KOPT-K1 (cell line): ENCODE measurements at regions not wholly inside any gene's neighbourhood (a gene's known extent, or its start where the extent isn't known, plus 50 kb on each side); places are given as distances from the start of the nearest gene placed in this dataset.
"Not testable (repeated sequence)": the region's sequence is repeated elsewhere in the genome, so short reads cannot be mapped to it uniquely, and the experiment has no call there.

ENCODE experiments used
- H3K27ac ChIP-seq: fragments of 200-600 bp; sonication (generic); 2 replicates; pipeline ENCODE4 v1.5.1; 2016; ENCODE audit warnings: antibody characterized with exemption, mild to moderate bottlenecking, low read depth, low read length; ENCODE audit not compliant: poor library complexity, severe bottlenecking
- H3K36me3 ChIP-seq: fragments of 200-600 bp; sonication (generic); 2 replicates; pipeline ENCODE4 v1.5.1; 2017; ENCODE audit warnings: antibody characterized with exemption, mild to moderate bottlenecking, low read length, moderate library complexity; ENCODE audit not compliant: insufficient read depth
- H3K9me3 ChIP-seq: fragments of 200-600 bp; sonication (generic); 2 replicates; pipeline ENCODE4 v1.5.1; 2017; ENCODE audit warnings: antibody characterized with exemption, low read length, mild to moderate bottlenecking; ENCODE audit not compliant: insufficient read depth, poor library complexity, severe bottlenecking

GRCh38 chr14:49031710-49032109 lies 554.5 kb downstream of the RPS29 start:
- not testable (repeated sequence) for H3K9me3 ChIP-seq, H3K36me3 ChIP-seq, H3K27ac ChIP-seq

DNA sequence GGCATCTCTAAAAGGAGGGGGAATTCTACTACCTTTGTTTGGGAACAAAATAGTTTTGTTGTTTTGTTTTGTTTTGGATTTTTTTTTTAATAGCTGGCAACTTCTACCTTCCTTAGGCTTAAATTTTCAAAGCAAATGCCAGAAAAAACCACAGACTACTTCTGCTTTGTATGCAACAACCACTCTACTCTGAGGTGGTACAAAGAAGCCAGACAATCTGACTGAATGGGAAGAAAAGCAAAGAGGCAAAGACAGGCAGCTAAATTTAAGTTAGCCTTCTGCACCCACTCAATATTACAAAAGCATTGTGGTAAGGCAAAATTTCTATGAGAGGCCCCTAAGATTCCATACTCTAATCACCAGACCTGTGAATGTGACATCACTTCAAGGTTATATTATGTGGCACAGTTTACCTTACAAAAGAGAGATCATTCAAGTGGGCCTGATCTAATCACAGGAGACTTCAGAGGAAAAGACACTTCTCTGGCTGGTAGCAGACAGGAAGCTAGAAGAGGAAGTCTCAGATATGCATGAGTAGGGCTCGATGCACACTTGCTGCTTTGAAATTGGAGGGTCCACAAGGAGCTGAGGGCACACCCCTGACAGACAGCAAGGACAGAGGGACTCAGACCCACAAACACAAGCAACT lies 566.6 kb downstream of the RPS29 start:
- no peaks in the 10 kb centered on the region for H3K36me3 ChIP-seq
- no peak overlapping the region for H3K27ac ChIP-seq
- no peaks in the 10 kb centered on the region for H3K9me3 ChIP-seq

DNA sequence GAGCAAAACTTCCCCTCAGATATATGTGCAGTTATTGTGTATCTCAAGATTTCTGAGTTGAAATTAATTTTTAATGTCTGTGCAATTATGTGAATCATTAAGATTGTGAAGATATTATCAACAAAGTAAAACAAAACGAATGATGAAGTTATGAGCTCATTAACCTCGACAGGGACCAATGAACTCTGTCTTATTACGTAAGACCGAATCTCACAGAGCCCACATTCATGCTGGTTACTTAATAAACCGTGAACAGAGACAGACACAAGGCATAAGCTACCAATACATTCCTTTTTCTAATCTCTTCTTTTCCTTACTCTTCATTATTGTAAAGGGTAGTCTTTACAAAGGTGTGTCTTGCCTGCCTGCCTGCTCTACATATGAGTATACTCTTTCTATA lies 568.7 kb downstream of the RPS29 start:
- H3K27ac ChIP-seq: no peak overlapping the region
- no peaks in the 10 kb centered on the region for H3K9me3 ChIP-seq
- no peaks in the 10 kb centered on the region for H3K36me3 ChIP-seq

GRCh38 chr14:49016381-49016780 lies 569.8 kb downstream of the RPS29 start:
- Histone ChIP-seq H3K36me3 (no peaks in the 10 kb centered on the region), H3K27ac (no peak overlapping the region), H3K9me3 (no peaks in the 10 kb centered on the region)

GRCh38 chr14:49014476-49014875 lies 571.7 kb downstream of the RPS29 start:
- Histone ChIP-seq H3K36me3 (no peaks in the 10 kb centered on the region), H3K9me3 (no peaks in the 10 kb centered on the region), H3K27ac (no peak overlapping the region)

GRCh38 chr14:49008363-49008762 lies 577.8 kb downstream of the RPS29 start:
- no peak overlapping the region for H3K27ac ChIP-seq
- H3K36me3 ChIP-seq: no peaks in the 10 kb centered on the region
- H3K9me3 ChIP-seq: no peaks in the 10 kb centered on the region

GRCh38 chr14:48991141-48991540 lies 595.0 kb downstream of the RPS29 start:
- H3K27ac ChIP-seq: no peak overlapping the region
- H3K36me3 ChIP-seq: no peaks in the 10 kb centered on the region
- no peaks in the 10 kb centered on the region for H3K9me3 ChIP-seq

DNA sequence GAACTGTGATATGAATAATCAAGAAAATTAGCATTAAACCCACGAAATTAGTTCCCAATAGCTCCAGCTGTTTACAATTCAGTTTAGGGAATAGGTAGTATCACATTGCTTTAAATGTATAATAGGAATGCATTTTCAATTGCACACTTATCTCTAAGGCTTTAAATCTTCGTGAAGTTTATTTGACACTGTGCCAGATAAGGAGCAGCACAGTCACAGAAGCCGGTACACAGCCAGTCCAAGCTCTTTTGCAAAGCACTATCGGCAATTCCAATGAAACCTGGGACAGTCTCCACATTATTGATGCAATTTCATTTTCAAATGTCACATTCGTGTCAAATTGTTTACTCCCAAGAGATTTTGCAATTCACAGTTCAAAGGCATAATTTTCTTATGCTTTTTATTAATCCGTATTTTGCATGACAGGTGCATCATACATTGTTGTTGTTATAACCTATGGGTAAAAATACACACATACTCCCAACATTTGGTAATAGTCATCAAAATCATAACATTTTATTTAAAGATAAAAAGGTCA lies 602.8 kb downstream of the RPS29 start:
- no peaks in the 10 kb centered on the region for H3K9me3 ChIP-seq
- H3K27ac ChIP-seq: no peak overlapping the region
- H3K36me3 ChIP-seq: no peaks in the 10 kb centered on the region

DNA sequence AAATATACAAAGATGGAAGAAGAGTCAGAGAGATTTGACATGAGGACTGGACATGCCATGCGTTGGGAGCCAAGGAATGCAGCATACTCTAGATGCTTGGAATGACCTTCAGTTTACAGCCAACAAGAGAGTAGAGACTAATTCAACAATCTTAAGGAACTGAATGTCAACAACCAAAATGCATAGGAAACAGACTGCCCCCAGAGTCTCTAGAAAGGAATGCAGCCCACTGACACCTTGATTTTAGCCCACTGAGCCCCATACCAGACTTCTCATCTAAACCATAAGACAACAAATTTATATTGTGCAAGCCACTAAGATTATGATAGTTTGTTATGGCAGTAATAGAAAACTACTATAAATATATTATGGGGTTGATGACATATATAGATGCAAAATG lies 611.2 kb downstream of the RPS29 start:
- Histone ChIP-seq H3K36me3 (no peaks in the 10 kb centered on the region), H3K9me3 (no peaks in the 10 kb centered on the region)

DNA sequence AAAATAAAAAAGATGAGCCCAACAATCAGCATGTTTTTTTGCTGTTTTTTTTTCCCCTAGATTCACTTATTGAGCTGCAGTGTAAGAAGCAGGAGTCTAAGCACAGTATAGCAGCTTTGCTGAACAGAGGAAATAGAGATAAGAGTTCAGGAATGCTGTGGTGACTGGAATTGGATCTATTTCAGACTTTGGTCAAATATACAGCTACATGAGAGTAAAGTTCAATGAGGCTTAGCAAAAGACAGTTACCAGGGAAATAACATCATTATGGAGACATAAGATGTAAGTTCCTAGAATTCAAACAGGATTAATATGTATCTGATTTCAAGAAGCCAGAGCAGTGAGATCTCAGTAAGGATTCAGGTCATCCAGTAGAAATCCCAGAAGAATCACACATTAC lies 613.0 kb downstream of the RPS29 start:
- H3K9me3 ChIP-seq: no peaks in the 10 kb centered on the region
- no peak overlapping the region for H3K27ac ChIP-seq
- no peaks in the 10 kb centered on the region for H3K36me3 ChIP-seq

More for the DNA sequence above, 611.2 kb downstream of the RPS29 start:
- no peak overlapping the region for H3K27ac ChIP-seq

- no peak overlapping the region for H3K27ac ChIP-seq
Measured at GRCh38 chr14:48970943-48971342, 615.2 kb downstream of the RPS29 start.

DNA sequence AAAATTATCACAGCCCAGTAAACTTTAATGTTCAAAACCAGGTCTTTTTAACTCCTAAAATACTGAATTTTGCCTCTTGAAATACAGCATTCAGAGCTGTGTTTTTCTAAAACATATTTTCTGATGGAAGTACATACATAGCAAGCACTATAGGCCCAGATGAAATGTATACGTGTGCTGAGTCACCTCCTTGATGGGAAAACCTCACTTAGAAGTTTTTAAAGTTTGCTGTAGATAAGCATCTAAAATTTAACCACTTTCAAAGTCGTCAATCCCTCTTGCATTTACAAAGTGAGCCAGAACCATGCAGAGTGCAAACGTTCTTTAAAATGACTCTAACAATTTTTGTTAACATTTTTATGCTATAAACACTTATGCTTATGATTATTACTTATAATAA lies 618.8 kb downstream of the RPS29 start:
- Histone ChIP-seq H3K36me3 (no peaks in the 10 kb centered on the region), H3K27ac (no peak overlapping the region), H3K9me3 (no peaks in the 10 kb centered on the region)

More at GRCh38 chr14:48970943-48971342, 615.2 kb downstream of the RPS29 start:
- Histone ChIP-seq H3K36me3 (no peaks in the 10 kb centered on the region), H3K9me3 (no peaks in the 10 kb centered on the region)

DNA sequence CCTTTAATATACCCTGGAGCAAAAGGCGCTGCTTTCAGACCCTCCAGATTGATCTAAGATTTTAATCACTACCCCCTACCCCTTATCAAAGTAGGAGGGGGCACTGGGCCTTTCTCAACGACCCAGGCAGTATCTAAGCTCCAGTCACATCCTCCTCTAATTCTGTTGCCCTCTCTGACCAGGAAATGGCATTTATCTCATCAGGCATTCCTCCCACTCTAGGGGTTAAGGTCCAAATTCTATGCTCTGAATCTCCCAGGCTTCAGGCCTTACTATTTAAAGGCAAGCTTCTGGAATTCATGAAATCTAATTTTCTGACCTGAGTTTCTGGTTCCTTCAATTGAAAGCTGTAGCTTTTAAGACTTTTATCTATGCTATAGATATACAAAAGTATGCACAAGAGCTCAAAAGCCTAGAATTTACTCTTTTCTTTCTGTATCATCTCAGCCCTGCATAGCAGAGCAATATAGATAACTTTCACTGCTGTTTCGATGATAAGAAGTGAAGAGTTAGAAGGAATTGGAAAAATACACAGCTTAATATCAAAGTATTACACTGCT lies 622.9 kb downstream of the RPS29 start:
- Histone ChIP-seq H3K36me3 (no peaks in the 10 kb centered on the region), H3K9me3 (no peaks in the 10 kb centered on the region), H3K27ac (no peak overlapping the region)

DNA sequence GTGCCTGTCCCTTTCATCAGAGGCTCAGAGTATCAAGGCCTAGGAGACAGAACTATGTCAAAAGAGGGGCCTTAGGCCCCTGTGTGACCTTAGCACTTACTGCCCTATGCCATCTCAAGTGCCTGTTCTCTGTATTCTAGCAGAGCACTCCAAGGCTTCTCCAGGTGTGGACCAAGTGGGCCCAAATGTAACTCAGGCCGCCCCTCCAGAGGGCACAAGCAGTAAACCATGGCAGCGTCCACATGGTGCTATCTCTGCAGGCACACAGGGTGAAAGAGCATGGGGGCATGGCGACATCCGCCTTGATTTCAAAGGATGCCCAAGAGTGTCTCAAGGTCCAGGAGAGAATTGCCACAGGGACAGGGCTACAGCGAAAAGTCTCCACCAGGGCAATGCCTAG lies 628.7 kb downstream of the RPS29 start:
- Histone ChIP-seq H3K36me3 (no peaks in the 10 kb centered on the region), H3K9me3 (no peaks in the 10 kb centered on the region), H3K27ac (no peak overlapping the region)

DNA sequence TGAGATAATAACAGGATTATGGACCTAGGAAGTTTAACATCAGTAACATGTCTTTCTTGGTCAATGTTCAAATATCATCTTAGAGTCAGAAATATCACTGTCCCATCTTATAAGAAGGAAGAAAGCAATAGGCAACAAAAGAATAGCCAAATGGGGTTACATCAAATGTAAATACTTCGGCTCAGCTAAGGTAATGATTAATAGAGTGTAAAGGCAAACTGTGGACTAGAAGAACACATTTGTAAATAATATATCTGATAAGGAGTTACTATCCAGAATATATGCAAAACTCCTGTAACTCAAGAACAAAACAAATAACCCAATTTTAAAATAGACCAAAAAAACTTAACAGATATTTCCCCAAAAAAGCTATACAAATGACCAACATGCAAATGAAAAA lies 630.3 kb downstream of the RPS29 start:
- H3K27ac ChIP-seq: no peak overlapping the region
- no peaks in the 10 kb centered on the region for H3K9me3 ChIP-seq
- H3K36me3 ChIP-seq: no peaks in the 10 kb centered on the region

- Histone ChIP-seq H3K36me3 (no peaks in the 10 kb centered on the region), H3K27ac (no peak overlapping the region), H3K9me3 (no peaks in the 10 kb centered on the region)
Measured at GRCh38 chr14:48954446-48954845, 631.7 kb downstream of the RPS29 start.
